ENCODE measurements at regions not wholly inside any gene's neighbourhood (a gene's known extent, or its start where the extent isn't known, plus 50 kb on each side); places are given as distances from the start of the nearest gene placed in this dataset.

GRCh38 chr3:168544097-168544957 is 448.6 kb upstream of the GOLIM4 start:
- TF ChIP-seq CTCF (conservative IDR thresholded peaks at IDR 0.05): no peak
- H3K27ac Mint-ChIP-seq: no peak overlapping the region
- no peaks in the 10 kb centered on the region for H3K9me3 Mint-ChIP-seq

GRCh38 chr3:168540726-168541125 is 445.0 kb upstream of the GOLIM4 start:
- peaks cover 3% of the 10 kb centered on the region for H3K4me1 Mint-ChIP-seq (ENCODE audit: unreplicated experiment)
- no peaks in the 10 kb centered on the region for H3K9me3 Mint-ChIP-seq
- no peak overlapping the region for H3K27ac Mint-ChIP-seq
- no peak for TF ChIP-seq CTCF (conservative IDR thresholded peaks at IDR 0.05)
- no peak overlapping the region for H3K4me3 Mint-ChIP-seq
- no peaks in the 10 kb centered on the region for H3K27me3 Mint-ChIP-seq
- H3K36me3 Mint-ChIP-seq: no peaks in the 10 kb centered on the region
- no peak for DNase-seq (ENCODE audit: extremely low spot score, unreplicated experiment)

More at GRCh38 chr3:168544097-168544957, 448.6 kb upstream of the GOLIM4 start:
- no peak for DNase-seq (ENCODE audit: extremely low spot score, unreplicated experiment)
- peaks cover 8% of the 10 kb centered on the region for H3K4me1 Mint-ChIP-seq (ENCODE audit: unreplicated experiment)
- no peaks in the 10 kb centered on the region for H3K36me3 Mint-ChIP-seq
- no peaks in the 10 kb centered on the region for H3K27me3 Mint-ChIP-seq
- H3K4me3 Mint-ChIP-seq: no peak overlapping the region

- TF ChIP-seq CTCF (conservative IDR thresholded peaks at IDR 0.05): no peak
- DNase-seq (ENCODE audit: extremely low spot score, unreplicated experiment): no peak
- H3K4me1 Mint-ChIP-seq (ENCODE audit: unreplicated experiment): no peaks in the 10 kb centered on the region
- H3K9me3 Mint-ChIP-seq: no peaks in the 10 kb centered on the region
- H3K4me3 Mint-ChIP-seq: no peak overlapping the region
- no peak overlapping the region for H3K27ac Mint-ChIP-seq
- no peaks in the 10 kb centered on the region for H3K27me3 Mint-ChIP-seq
- no peaks in the 10 kb centered on the region for H3K36me3 Mint-ChIP-seq
Observed at GRCh38 chr3:168539909-168540308, 444.2 kb upstream of the GOLIM4 start.

- no peaks in the 10 kb centered on the region for H3K4me1 Mint-ChIP-seq (ENCODE audit: unreplicated experiment)
- H3K36me3 Mint-ChIP-seq: no peaks in the 10 kb centered on the region
- peaks cover 4% of the 10 kb centered on the region for H3K9me3 Mint-ChIP-seq
- no peak overlapping the region for H3K27ac Mint-ChIP-seq
- no peak overlapping the region for H3K4me3 Mint-ChIP-seq
- DNase-seq (ENCODE audit: extremely low spot score, unreplicated experiment): no peak
- H3K27me3 Mint-ChIP-seq: no peaks in the 10 kb centered on the region
- TF ChIP-seq CTCF (conservative IDR thresholded peaks at IDR 0.05): no peak
Observed at GRCh38 chr3:168534761-168535160, 439.0 kb upstream of the GOLIM4 start.

- no peaks in the 10 kb centered on the region for H3K4me1 Mint-ChIP-seq (ENCODE audit: unreplicated experiment)
- TF ChIP-seq CTCF (conservative IDR thresholded peaks at IDR 0.05): no peak
- H3K9me3 Mint-ChIP-seq: peaks cover 4% of the 10 kb centered on the region
- no peak for DNase-seq (ENCODE audit: extremely low spot score, unreplicated experiment)
- no peak overlapping the region for H3K27ac Mint-ChIP-seq
- H3K27me3 Mint-ChIP-seq: no peaks in the 10 kb centered on the region
- no peak overlapping the region for H3K4me3 Mint-ChIP-seq
- H3K36me3 Mint-ChIP-seq: no peaks in the 10 kb centered on the region
Observed at GRCh38 chr3:168533600-168533999, 437.9 kb upstream of the GOLIM4 start.
